ENCODE measurements at regions not wholly inside any gene's neighbourhood (a gene's known extent, or its start where the extent isn't known, plus 50 kb on each side); places are given as distances from the start of the nearest gene placed in this dataset.

- TF ChIP-seq CTCF (IDR thresholded peaks at IDR 0.05): no peak
- TF ChIP-seq POLR2A (IDR thresholded peaks at IDR 0.05): no peak
- no peaks in the 10 kb centered on the region for H3K9me3 ChIP-seq
- H3K36me3 ChIP-seq (ENCODE audit: low read depth, missing control alignments): no peaks in the 10 kb centered on the region
- H3K27ac ChIP-seq: no peak overlapping the region
- no peak overlapping the region for H3K4me3 ChIP-seq
- H3K4me1 ChIP-seq: no peaks in the 10 kb centered on the region
- WGBS, 2 donors: 55 to 80% methylated on average over 1 of the region's 1 CpG
- no peak for DNase-seq
- H3K27me3 ChIP-seq: no peaks in the 10 kb centered on the region
- intact Hi-C loops (cut with DNase I; ENCODE audit: low total_unique reads): no loop called here
Measured at GRCh38 chr1:70717656-70718055, 306.6 kb downstream of the CTH start.

- TF ChIP-seq POLR2A (IDR thresholded peaks at IDR 0.05): no peak
- no peak for TF ChIP-seq CTCF (IDR thresholded peaks at IDR 0.05)
Measured at GRCh38 chr1:70718086-70718630, 307.1 kb downstream of the CTH start.

GRCh38 chr1:70719154-70719553 is 308.1 kb downstream of the CTH start:
- intact Hi-C loops (cut with DNase I; ENCODE audit: low total_unique reads): no loop called here
- no peak for DNase-seq
- Histone ChIP-seq H3K36me3 (ENCODE audit: low read depth, missing control alignments) (no peaks in the 10 kb centered on the region), H3K4me1 (no peaks in the 10 kb centered on the region), H3K27ac (no peak overlapping the region), H3K9me3 (no peaks in the 10 kb centered on the region), H3K4me3 (no peak overlapping the region), H3K27me3 (no peaks in the 10 kb centered on the region)
- TF ChIP-seq CTCF (IDR thresholded peaks at IDR 0.05) (no peak), POLR2A (IDR thresholded peaks at IDR 0.05) (no peak)
- 24 to 38% methylated on average over 2 of the region's 2 CpGs for WGBS, 2 donors

More at GRCh38 chr1:70718086-70718630, 307.1 kb downstream of the CTH start:
- Histone ChIP-seq H3K9me3 (no peaks in the 10 kb centered on the region), H3K4me1 (no peaks in the 10 kb centered on the region), H3K27me3 (no peaks in the 10 kb centered on the region), H3K27ac (no peak overlapping the region), H3K4me3 (no peak overlapping the region), H3K36me3 (ENCODE audit: low read depth, missing control alignments) (no peaks in the 10 kb centered on the region)
- WGBS, 2 donors: 59 to 84% methylated on average over 2 of the region's 2 CpGs
- DNase-seq: no peak
- intact Hi-C loops (cut with DNase I; ENCODE audit: low total_unique reads): no loop called here

GRCh38 chr1:70720109-70720508 is 309.0 kb downstream of the CTH start:
- intact Hi-C loops (cut with DNase I; ENCODE audit: low total_unique reads): no loop called here

More at GRCh38 chr1:70720109-70720508, 309.0 kb downstream of the CTH start:
- TF ChIP-seq POLR2A (IDR thresholded peaks at IDR 0.05) (no peak), CTCF (IDR thresholded peaks at IDR 0.05) (no peak)
- Histone ChIP-seq H3K4me3 (no peak overlapping the region), H3K27me3 (no peaks in the 10 kb centered on the region), H3K9me3 (no peaks in the 10 kb centered on the region), H3K27ac (no peak overlapping the region), H3K36me3 (ENCODE audit: low read depth, missing control alignments) (no peaks in the 10 kb centered on the region), H3K4me1 (no peaks in the 10 kb centered on the region)
- 69 to 71% methylated on average over 1 of the region's 1 CpG for WGBS, 2 donors
- DNase-seq: no peak
